Fibroblast of the aortic adventitia (primary cell): ENCODE measurements at regions not wholly inside any gene's neighbourhood (a gene's known extent, or its start where the extent isn't known, plus 50 kb on each side); places are given as distances from the start of the nearest gene placed in this dataset.

Experiments
- DNase-seq: peaks from one replicate; pipeline ENCODE4 v3.0.0-alpha.2; 2010; ENCODE audit warnings: low read depth
- H3K4me3 ChIP-seq: 2 replicates; pipeline ENCODE4 v1.5.1; 2011; ENCODE audit warnings: low read depth, mild to moderate bottlenecking, control low read depth, low read length, moderate library complexity
- TF ChIP-seq, protein P1 (sequence below): IDR thresholded peaks from 2 replicates; pipeline ENCODE4 v1.5.1; 2011; ENCODE audit warnings: mild to moderate bottlenecking, low read length, control low read depth, inconsistent platforms; ENCODE audit not compliant: insufficient read depth

DNA sequence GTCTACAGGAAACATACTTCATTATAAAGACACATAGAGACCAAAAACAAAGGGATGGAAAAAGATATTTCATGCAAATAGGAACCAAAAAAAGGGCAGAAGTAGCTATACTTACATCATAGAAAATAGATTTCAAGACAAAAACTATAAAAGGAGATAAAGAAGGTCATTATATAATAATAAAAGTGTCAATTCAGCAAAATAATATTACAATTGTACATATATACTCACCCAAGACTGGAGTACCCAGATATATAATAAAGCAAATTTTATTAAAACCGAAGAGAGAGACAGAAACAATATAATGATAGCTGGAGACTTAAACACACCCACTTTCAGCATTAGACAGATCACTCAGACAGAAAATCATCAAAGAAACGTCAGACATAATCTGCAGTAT, 546.3 kb downstream of the PRDM9 start:
- TF ChIP-seq, protein P1, sequence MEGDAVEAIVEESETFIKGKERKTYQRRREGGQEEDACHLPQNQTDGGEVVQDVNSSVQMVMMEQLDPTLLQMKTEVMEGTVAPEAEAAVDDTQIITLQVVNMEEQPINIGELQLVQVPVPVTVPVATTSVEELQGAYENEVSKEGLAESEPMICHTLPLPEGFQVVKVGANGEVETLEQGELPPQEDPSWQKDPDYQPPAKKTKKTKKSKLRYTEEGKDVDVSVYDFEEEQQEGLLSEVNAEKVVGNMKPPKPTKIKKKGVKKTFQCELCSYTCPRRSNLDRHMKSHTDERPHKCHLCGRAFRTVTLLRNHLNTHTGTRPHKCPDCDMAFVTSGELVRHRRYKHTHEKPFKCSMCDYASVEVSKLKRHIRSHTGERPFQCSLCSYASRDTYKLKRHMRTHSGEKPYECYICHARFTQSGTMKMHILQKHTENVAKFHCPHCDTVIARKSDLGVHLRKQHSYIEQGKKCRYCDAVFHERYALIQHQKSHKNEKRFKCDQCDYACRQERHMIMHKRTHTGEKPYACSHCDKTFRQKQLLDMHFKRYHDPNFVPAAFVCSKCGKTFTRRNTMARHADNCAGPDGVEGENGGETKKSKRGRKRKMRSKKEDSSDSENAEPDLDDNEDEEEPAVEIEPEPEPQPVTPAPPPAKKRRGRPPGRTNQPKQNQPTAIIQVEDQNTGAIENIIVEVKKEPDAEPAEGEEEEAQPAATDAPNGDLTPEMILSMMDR = no peak
- no peak for DNase-seq
- H3K4me3 ChIP-seq = no peak overlapping the region

GRCh38 chr5:24059006-24059405, 551.6 kb downstream of the PRDM9 start:
- TF ChIP-seq, protein P1 = no peak
- DNase-seq = no peak
- H3K4me3 ChIP-seq = no peak overlapping the region

DNA sequence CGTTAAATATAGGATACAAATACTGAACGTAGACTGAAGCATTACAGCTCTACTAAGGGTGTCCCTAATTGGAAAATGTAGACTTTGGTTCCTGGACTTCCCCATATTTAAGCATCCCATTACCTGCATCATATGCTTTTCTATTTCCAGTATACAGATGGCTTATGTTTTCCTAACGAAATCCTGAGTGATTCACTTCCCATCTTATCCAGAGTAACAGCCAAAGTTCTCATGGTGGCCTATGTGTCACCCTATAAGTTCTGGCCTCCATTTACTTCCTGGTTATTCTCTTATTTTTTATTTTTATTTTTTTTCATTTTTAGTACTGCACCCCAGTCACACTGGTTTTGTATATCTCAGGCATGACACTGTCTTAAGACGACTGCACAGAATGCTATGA, 552.3 kb downstream of the PRDM9 start:
- TF ChIP-seq, protein P1 = no peak
- H3K4me3 ChIP-seq = no peak overlapping the region
- no peak for DNase-seq

DNA sequence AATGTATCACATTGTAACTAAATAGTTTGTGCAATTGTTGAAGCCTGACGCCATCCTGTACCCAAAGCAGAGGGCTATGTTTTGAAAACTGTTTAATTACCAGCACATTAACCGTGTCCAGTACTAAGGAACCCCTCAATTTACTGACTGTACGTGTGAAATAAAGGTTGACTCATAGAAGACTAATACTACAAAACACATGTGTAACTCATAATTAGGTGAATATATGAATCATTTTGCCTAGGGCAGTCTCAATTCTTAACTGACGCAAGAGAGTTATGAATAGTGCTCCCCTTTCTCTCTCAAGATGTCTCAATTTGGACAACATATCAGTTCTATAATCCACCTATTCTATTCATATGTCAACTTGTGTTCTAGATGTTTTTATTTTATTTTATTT, 558.4 kb downstream of the PRDM9 start:
- H3K4me3 ChIP-seq = no peak overlapping the region
- DNase-seq = no peak
- TF ChIP-seq, protein P1 = no peak

- no peak for DNase-seq
- TF ChIP-seq, protein P1 = no peak
These were observed 559.8 kb downstream of the PRDM9 start for GRCh38 chr5:24067208-24067607.

DNA sequence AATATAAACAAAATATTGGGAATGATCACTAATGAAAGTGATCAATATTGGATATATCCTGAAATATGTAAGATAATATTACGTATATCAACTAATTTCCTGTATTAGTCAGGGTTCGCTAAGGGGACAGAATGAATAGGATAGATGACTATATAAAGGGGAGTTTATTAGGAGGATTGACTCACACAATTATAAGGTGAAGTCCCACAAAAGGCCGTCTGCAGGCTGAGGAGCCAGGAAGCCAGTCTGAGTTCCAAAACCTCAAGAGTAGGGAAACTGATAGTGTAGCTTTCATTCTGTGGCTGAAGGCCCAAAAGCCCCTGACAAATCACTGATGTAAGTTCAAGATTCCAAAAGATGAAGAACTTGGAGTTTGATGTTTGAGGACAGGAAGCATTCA, 561.1 kb downstream of the PRDM9 start:
- no peak for DNase-seq
- TF ChIP-seq, protein P1 = no peak

More at GRCh38 chr5:24067208-24067607, 559.8 kb downstream of the PRDM9 start:
- no peak overlapping the region for H3K4me3 ChIP-seq

GRCh38 chr5:24073107-24073506, 565.7 kb downstream of the PRDM9 start:
- H3K4me3 ChIP-seq = no peak overlapping the region
- no peak for DNase-seq
- TF ChIP-seq, protein P1 = no peak

More for the DNA sequence above, 561.1 kb downstream of the PRDM9 start:
- no peak overlapping the region for H3K4me3 ChIP-seq
